ENCODE measurements at regions not wholly inside any gene's neighbourhood (a gene's known extent, or its start where the extent isn't known, plus 50 kb on each side); places are given as distances from the start of the nearest gene placed in this dataset.

- DNase-seq (ENCODE audit: low read depth in 2 of 2) = no peak
These were observed 77.4 kb upstream of the GPC1 start for GRCh38 chr2:240358080-240358479.

GRCh38 chr2:240358821-240359397 is 76.6 kb upstream of the GPC1 start:
- no peak for DNase-seq (ENCODE audit: low read depth in 2 of 2)

DNA sequence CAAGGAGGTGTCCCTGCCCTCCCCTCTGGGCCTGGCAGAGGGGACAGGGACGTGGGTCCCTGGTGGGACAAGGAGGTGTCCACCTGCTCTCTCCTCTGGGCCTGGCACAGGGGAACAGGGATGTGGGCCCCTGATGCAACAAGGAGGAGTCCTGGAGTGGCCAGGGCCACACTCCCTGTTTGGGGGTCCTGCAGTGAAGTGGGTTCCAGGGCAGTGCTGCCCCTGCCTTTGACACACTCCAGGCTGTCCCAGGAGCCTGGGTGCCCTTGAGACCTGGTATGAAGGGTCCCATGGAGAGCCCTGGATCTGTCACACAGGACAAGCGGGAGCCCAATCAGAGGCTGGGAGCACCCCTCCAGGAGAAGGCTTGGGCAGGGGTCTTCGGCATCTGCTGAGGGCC is 75.8 kb upstream of the GPC1 start:
- no peak for DNase-seq (ENCODE audit: low read depth in 2 of 2)

DNA sequence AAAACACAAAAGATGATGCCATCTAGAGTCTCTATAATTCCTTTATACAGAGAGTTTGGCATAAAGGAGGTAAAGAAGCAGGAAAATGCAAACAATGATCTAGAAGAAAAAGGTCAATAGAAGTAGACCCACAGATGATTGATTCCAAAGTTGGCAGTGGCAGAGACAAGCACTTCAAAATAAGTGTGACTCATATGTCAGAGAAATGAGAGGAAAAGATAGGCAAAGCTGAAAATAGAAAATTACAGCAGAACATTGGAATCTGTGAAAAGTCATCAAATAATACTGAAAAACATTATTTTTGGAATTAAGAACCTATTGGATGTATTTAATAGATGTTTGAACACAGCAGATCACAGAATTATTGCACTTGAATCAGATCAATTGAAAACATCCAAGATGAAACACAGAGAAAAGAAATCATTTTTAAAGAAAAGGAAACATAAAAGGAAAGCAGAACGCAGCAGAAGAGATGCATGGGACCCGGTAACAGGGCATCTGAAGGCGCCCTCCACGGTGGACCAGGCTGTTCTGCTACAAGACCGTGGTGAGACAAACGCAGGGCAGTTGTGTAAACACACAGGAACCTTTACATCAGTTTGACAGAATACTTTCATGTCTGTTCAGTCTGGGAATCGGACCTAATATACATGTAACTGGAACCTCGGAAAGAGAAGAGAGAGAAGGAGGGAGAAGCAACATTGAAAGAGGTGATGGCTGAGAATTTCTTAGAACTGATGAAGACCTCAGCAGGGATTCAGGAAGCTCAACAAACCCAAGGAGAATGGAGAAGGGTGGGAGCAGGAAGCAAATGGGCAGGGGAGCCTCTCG is 74.6 kb upstream of the GPC1 start:
- DNase-seq (ENCODE audit: low read depth in 2 of 2) = no peak

DNA sequence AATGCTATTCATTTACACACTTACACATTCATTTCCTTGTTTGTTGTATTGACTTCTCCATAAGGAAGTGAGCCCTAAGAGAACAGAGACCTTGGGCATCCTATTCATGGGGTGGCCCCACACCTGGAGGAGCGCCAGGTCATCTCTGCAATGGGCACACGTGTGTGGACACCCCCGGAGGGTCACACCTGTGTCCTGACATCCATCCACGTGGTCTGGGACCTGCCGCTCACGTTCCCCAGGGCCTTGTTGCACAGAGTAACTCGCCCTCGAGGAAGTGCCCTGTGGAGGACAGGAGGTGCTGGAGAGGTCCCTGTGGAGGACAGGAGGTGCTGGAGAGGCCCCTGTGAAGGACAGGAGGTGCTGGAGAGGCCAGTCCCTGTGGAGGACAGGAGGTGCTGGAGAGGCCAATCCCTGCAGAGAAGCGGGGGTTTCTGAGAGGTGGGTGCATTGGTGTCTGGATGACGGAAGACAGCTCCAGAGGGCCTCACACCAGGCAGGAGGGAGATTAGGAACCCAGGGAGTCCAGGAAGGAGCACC is 73.2 kb upstream of the GPC1 start:
- no peak for DNase-seq (ENCODE audit: low read depth in 2 of 2)

- DNase-seq (ENCODE audit: low read depth in 2 of 2) = no peak
These were observed 72.4 kb upstream of the GPC1 start for GRCh38 chr2:240362826-240363745.

- DNase-seq (ENCODE audit: low read depth in 2 of 2) = no peak
These were observed 71.5 kb upstream of the GPC1 start for GRCh38 chr2:240363746-240364581.

DNA sequence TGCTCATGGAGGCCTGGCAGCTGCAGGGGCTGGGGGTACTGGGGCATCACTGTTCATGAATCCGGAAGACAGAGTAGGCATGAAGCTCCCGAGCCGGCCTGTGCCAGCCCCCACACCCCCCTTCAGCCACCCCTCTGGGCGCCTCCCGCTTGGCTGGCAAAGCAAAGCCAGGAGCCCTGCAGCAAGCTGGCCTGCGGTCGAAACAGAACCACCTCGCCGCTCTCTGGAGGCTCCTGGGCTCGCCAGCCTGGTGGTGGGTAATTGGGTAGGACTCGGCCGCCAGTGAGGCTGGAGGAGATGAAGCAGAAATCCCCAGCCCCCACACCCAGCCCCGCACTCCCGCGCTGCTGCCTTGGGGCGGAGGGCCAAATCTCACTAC is 70.9 kb upstream of the GPC1 start:
- DNase-seq (ENCODE audit: low read depth in 2 of 2) = no peak

GRCh38 chr2:240364961-240365775 is 70.3 kb upstream of the GPC1 start:
- DNase-seq (ENCODE audit: low read depth in 2 of 2) = no peak

DNA sequence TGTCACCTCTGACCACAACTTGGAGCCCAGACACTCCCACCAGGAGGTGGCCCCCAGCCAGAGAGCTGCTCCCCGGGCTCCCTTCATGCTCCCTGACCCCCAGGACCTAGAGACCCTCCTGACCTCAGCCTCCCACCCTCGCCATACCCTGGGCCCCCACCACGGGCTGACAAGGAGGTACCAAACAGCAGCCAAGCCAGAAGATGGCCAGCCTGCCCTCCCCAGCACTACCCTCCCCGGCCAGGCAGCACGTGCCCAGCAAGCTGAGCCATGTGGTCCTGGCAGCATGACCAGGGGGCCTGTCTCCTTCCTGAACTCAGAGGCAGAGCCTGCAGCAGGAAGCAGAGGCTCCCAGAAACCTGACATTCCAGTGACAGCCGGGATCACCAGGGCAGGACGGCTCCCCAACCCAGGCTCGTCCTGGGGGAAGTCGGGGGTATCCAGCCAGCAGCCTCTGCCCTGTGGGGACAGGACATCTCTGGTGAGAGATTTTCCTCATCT is 69.4 kb upstream of the GPC1 start:
- DNase-seq (ENCODE audit: low read depth in 2 of 2) = no peak

- no peak for DNase-seq (ENCODE audit: low read depth in 2 of 2)
These were observed 68.6 kb upstream of the GPC1 start for GRCh38 chr2:240366901-240367300.

GRCh38 chr2:240367721-240368120 is 67.7 kb upstream of the GPC1 start:
- DNase-seq (ENCODE audit: low read depth in 2 of 2) = no peak

DNA sequence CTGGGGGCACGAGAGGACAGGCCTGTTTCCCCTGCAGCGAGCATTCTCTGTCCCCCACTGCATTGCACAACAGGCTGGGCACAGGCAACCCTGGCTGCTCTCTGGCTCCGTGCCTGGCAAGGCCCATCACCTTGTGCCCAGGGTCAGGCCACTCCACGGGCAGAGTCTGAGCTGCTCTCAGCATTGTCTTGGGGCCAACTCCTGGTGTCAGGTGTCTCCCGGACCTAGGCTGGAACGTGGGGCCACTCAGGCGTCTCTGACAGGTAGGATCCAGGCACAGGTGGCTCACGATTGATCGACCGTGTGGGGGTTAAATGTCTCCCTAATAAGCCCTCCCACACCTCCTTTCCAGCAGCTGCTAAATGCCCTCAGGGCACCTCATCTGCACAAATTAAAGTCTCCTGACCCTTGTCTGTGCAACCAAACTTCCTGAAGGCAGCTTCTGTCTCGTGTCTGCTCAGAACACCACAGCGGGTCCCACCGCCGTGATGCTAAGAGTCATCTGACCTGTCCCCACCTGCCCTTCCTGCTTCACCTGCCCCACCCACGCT is 66.6 kb upstream of the GPC1 start:
- no peak for DNase-seq (ENCODE audit: low read depth in 2 of 2)

GRCh38 chr2:240369335-240369734 is 66.1 kb upstream of the GPC1 start:
- DNase-seq (ENCODE audit: low read depth in 2 of 2) = no peak

GRCh38 chr2:240369801-240370585 is 65.5 kb upstream of the GPC1 start:
- peak; percentile 36 to 42 for DNase-seq (ENCODE audit: low read depth in 2 of 2)

- no peak for DNase-seq (ENCODE audit: low read depth in 2 of 2)
These were observed 64.1 kb upstream of the GPC1 start for GRCh38 chr2:240371129-240372000.

DNA sequence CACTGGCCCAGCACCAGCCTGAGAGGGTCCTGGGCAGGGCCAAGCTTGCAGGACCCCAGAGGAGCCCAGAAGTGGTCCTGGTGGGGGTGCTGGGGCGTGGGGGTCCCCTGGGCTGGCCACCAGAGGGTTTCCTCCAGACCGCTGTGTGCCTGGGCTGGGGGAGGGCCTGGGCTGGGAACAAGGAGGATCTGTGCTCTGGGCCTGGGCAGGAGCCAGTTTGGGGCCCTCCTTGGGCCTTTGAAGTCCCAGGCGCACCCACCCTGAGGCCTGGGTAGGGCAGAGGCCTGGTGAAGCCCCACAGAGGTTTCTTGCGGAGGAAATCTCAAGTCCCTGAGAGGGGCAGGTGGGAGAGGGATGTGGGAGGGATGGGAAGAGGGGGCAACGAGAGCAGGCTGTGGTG is 63.4 kb upstream of the GPC1 start:
- no peak for DNase-seq (ENCODE audit: low read depth in 2 of 2)

- no peak for DNase-seq (ENCODE audit: low read depth in 2 of 2)
These were observed 62.1 kb upstream of the GPC1 start for GRCh38 chr2:240373289-240373885.
